Panc1 (cell line): ENCODE measurements at regions not wholly inside any gene's neighbourhood (a gene's known extent, or its start where the extent isn't known, plus 50 kb on each side); places are given as distances from the start of the nearest gene placed in this dataset.

Experiments
- ATAC-seq: fragments of 200-7000 bp; cut with Tn5 transposase; 2 replicates; pipeline ENCODE4 v1.9.1; 2020; ENCODE audit warnings: mild to moderate bottlenecking, moderate library complexity
- BruUV-seq: library from RNA; stranded (reverse); fragments of 400-500 nt; replicated peaks from 2 replicates; lab custom pipeline; 2021; lab: Mats Ljungman, UMichigan
- CTCF ChIA-PET: fragments of 300-600 bp; sonication (Branson Sonifier 250); formaldehyde crosslinking; loops from one replicate; lab custom pipeline; 2022; ENCODE audit warnings: antibody characterized with exemption; lab: Charles Lee
- POLR2A ChIA-PET: fragments of 300-600 bp; sonication (Branson Sonifier 250); formaldehyde crosslinking; loops from one replicate; lab custom pipeline; 2022; ENCODE audit warnings: antibody characterized with exemption; lab: Charles Lee
- DNase-seq: peaks from one replicate; pipeline ENCODE4 v3.0.0-alpha.2; 2010; ENCODE audit warnings: low read depth, low spot score
- H3K27ac ChIP-seq: 2 replicates; pipeline ENCODE4 v1.5.1; 2011; ENCODE audit warnings: mild to moderate bottlenecking, low read length, inconsistent platforms
- H3K27me3 ChIP-seq: fragments of 200-500 bp; sonication (Bioruptor generic); 2 replicates; pipeline ENCODE4 v1.6.0; 2014; ENCODE audit warnings: low read length, inconsistent platforms; ENCODE audit not compliant: control insufficient read depth, insufficient read depth
- H3K36me3 ChIP-seq: fragments of 200-500 bp; sonication (Bioruptor generic); 2 replicates; pipeline ENCODE4 v1.5.1; 2014; ENCODE audit warnings: inconsistent platforms, mild to moderate bottlenecking, low read length, moderate library complexity; ENCODE audit not compliant: control insufficient read depth, insufficient read depth
- H3K4me1 ChIP-seq: 2 replicates; pipeline ENCODE4 v1.5.1; 2011; ENCODE audit warnings: inconsistent platforms, mild to moderate bottlenecking, low read length, moderate library complexity; ENCODE audit not compliant: control insufficient read depth, insufficient read depth
- H3K4me3 ChIP-seq, 2 experiments: 2 replicates each; pipeline ENCODE4 v1.5.1; 2011 to 2012; ENCODE audit warnings: low read depth in 2 of 2, low read length in 2 of 2, mild to moderate bottlenecking in 2 of 2, inconsistent platforms in 1 of 2, moderate library complexity in 1 of 2
- H3K9me3 ChIP-seq: fragments of 200-500 bp; sonication (Bioruptor generic); 2 replicates; pipeline ENCODE4 v1.5.1; 2014; ENCODE audit warnings: low read depth, mild to moderate bottlenecking, inconsistent platforms, low read length, moderate library complexity; ENCODE audit not compliant: control insufficient read depth, insufficient read depth
- CTCF ChIP-seq: fragments of 450-650 bp; IDR thresholded peaks from 2 replicates; pipeline ENCODE4 v1.5.1; 2017; ENCODE audit warnings: mild to moderate bottlenecking
- POLR2AphosphoS5 ChIP-seq: IDR thresholded peaks from 2 replicates; pipeline ENCODE4 v1.6.1; 2012; ENCODE audit warnings: mild to moderate bottlenecking, low read depth, low read length, moderate library complexity
- REST ChIP-seq, 2 experiments: IDR thresholded peaks; 2 replicates each; pipeline ENCODE4 v1.6.1; 2011 to 2012; ENCODE audit warnings: low read depth in 2 of 2, control low read depth in 1 of 2, low read length in 1 of 2, mild to moderate bottlenecking in 1 of 2, moderate library complexity in 1 of 2; ENCODE audit not compliant: insufficient read depth in 1 of 2
- SIN3A ChIP-seq: IDR thresholded peaks from 2 replicates; pipeline ENCODE4 v1.6.1; 2012; ENCODE audit warnings: low read depth, mild to moderate bottlenecking, low read length, moderate library complexity, borderline replicate concordance; ENCODE audit not compliant: insufficient read depth
- TCF7L2 ChIP-seq: IDR thresholded peaks from 2 replicates; pipeline ENCODE4 v1.6.1; 2011; ENCODE audit warnings: mild to moderate bottlenecking, low read depth, low read length, inconsistent platforms
- in situ Hi-C: cut with HindIII; loops from 2 replicates; pipeline ENCODE4 v1.10.0; 2016; ENCODE audit warnings: low sequenced_read_pairs, low pct_unique_long_range_greater_than_20kb
- intact Hi-C: fragments of 100-400 bp; cut with micrococcal nuclease; formaldehyde crosslinking; loops from one replicate; pipeline ENCODE4 v1.10.0; 2022; ENCODE audit not compliant: unreplicated experiment

- intact Hi-C loops: no loop called here
- CTCF ChIA-PET: interaction anchor here (0.7 kb wide), 1 partner anchor 23 kb away, joined by 3 read pairs; no protein-coding TSS in a partner anchor
- no peak for TF ChIP-seq SIN3A
- TF ChIP-seq POLR2AphosphoS5: no peak
- TF ChIP-seq TCF7L2: no peak
Observed at GRCh38 chr1:22231068-22231593, 88.2 kb upstream of the WNT4 start.

GRCh38 chr1:22231995-22232690 is 89.2 kb upstream of the WNT4 start:
- ATAC-seq (no peak), DNase-seq (no peak)
- no peaks in the 10 kb centered on the region for H3K36me3 ChIP-seq
- H3K9me3 ChIP-seq: no peaks in the 10 kb centered on the region
- no TSS peak for BruUV-seq
- peaks cover 17% of the 10 kb centered on the region for H3K4me1 ChIP-seq
- intact Hi-C loops: no loop called here
- H3K27ac ChIP-seq: no peak overlapping the region
- ChIA-PET POLR2A (no interaction called here), CTCF (interaction anchor here (0.7 kb wide), 1 partner anchor 22 kb away, joined by 3 read pairs; no protein-coding TSS in a partner anchor)
- TF ChIP-seq SIN3A: no peak
- no peak for TF ChIP-seq TCF7L2
- TF ChIP-seq REST (IDR thresholded peaks at IDR 0.05; ENCODE audit: insufficient read depth in 1 of 2, low read depth in 2 of 2, low read length in 1 of 2): no peak
- TF ChIP-seq POLR2AphosphoS5: no peak
- TF ChIP-seq CTCF: no peak; the same call in 1 of the 2 replicates
- H3K27me3 ChIP-seq: no peaks in the 10 kb centered on the region
- no peak overlapping the region for H3K4me3 ChIP-seq
- in situ Hi-C loops: no loop called here

More at GRCh38 chr1:22231068-22231593, 88.2 kb upstream of the WNT4 start:
- H3K36me3 ChIP-seq: no peaks in the 10 kb centered on the region
- DNase-seq: no peak
- no peaks in the 10 kb centered on the region for H3K9me3 ChIP-seq
- no peak overlapping the region for H3K4me3 ChIP-seq
- no peaks in the 10 kb centered on the region for H3K27me3 ChIP-seq
- BruUV-seq: no TSS peak
- H3K27ac ChIP-seq: no peak overlapping the region
- peaks cover 17% of the 10 kb centered on the region for H3K4me1 ChIP-seq
- no peak for ATAC-seq
- in situ Hi-C loops: no loop called here
- POLR2A ChIA-PET: no interaction called here

GRCh38 chr1:22233222-22233621 is 90.3 kb upstream of the WNT4 start:
- H3K36me3 ChIP-seq: no peaks in the 10 kb centered on the region
- intact Hi-C loops: no loop called here
- ChIA-PET CTCF (no interaction called here), POLR2A (no interaction called here)
- no peak for DNase-seq
- in situ Hi-C loops: no loop called here
- no TSS peak for BruUV-seq
- H3K27me3 ChIP-seq: no peaks in the 10 kb centered on the region
- no peak overlapping the region for H3K4me3 ChIP-seq
- peaks cover 17% of the 10 kb centered on the region for H3K4me1 ChIP-seq
- no peak for ATAC-seq
- no peaks in the 10 kb centered on the region for H3K9me3 ChIP-seq
- H3K27ac ChIP-seq: no peak overlapping the region
- TF ChIP-seq SIN3A (no peak), TCF7L2 (no peak), POLR2AphosphoS5 (no peak), REST (IDR thresholded peaks at IDR 0.05; ENCODE audit: insufficient read depth in 1 of 2, low read depth in 2 of 2, low read length in 1 of 2) (no peak), CTCF (no peak)
